ENCODE measurements at regions not wholly inside any gene's neighbourhood (a gene's known extent, or its start where the extent isn't known, plus 50 kb on each side); places are given as distances from the start of the nearest gene placed in this dataset.

DNA sequence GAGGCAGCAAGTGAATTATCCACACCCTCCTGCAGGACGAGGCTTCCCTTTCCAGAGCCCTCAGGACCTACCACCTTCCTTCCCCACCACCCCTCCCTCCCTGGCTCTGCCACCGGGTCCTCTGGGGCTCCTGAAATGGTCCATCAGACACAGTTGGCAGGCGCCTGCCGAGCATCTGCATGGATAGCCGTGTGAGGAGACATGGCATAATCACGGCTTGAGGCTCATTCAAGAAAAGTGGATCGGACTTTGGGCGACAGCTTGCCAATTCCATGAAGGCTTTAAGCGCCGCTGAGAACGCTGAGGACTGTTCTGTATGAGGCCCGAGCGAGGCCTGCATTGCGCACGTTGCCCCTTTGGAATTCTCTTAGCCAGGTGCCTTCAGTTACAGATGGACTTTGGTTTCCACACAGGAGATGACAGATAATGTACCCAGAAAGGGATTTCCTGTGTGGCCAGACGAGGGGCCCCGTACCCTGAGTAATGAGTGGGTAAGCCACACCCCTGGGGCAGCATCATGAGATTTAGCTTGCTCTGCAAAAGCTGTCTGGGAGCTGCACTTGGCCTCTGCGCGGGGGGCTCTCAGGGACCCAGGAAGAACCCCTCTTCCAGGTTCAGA is 179.8 kb downstream of the OLFM1 start:
- TF ChIP-seq, protein P1, sequence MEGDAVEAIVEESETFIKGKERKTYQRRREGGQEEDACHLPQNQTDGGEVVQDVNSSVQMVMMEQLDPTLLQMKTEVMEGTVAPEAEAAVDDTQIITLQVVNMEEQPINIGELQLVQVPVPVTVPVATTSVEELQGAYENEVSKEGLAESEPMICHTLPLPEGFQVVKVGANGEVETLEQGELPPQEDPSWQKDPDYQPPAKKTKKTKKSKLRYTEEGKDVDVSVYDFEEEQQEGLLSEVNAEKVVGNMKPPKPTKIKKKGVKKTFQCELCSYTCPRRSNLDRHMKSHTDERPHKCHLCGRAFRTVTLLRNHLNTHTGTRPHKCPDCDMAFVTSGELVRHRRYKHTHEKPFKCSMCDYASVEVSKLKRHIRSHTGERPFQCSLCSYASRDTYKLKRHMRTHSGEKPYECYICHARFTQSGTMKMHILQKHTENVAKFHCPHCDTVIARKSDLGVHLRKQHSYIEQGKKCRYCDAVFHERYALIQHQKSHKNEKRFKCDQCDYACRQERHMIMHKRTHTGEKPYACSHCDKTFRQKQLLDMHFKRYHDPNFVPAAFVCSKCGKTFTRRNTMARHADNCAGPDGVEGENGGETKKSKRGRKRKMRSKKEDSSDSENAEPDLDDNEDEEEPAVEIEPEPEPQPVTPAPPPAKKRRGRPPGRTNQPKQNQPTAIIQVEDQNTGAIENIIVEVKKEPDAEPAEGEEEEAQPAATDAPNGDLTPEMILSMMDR (IDR thresholded peaks at IDR 0.05; ENCODE audit: low read depth, low read length) = no peak
- TF ChIP-seq POLR2A (IDR thresholded peaks at IDR 0.05; ENCODE audit: extremely low read depth, insufficient read length) (no peak), MAX (IDR thresholded peaks at IDR 0.05; ENCODE audit: low read depth, low read length) (no peak)

Data from NB4 (cell line).